Astrocyte of the spinal cord (primary cell): ENCODE measurements at regions not wholly inside any gene's neighbourhood (a gene's known extent, or its start where the extent isn't known, plus 50 kb on each side); places are given as distances from the start of the nearest gene placed in this dataset.

Experiments
- DNase-seq: peaks from one replicate; pipeline ENCODE4 v3.0.0; 2011; ENCODE audit warnings: low read depth, low spot score
- H3K4me3 ChIP-seq: 2 replicates; pipeline ENCODE4 v1.5.1; 2011; ENCODE audit warnings: low read depth, mild to moderate bottlenecking, low read length, moderate library complexity
- CTCF ChIP-seq: IDR thresholded peaks from 2 replicates; pipeline ENCODE4 v1.5.1; 2012; ENCODE audit warnings: low read depth, mild to moderate bottlenecking, low read length, inconsistent platforms
- in situ Hi-C: cut with HindIII; loops from 2 replicates; pipeline ENCODE4 v1.10.0; 2017; ENCODE audit warnings: low sequenced_read_pairs

DNA sequence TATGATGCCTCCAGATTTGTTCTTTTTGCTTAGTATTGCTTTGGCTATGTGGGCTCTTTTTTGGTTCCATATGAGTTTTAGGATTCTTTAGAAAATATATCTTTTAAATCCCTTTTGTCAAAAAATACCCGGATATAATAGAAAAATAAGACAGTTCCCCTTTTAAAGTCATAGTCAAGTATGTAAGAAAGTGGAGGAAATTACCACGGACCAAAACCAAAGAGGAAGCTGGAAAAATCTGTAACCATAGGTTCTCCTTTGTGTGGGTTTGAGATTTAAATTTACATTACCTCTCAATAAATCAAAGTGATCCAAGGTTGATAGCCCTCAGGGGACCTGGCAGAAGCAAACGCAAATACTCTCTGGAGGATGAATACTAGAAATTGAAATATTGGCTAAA, 58.3 kb upstream of the PACRGL start:
- no peak for DNase-seq
- TF ChIP-seq CTCF: no peak
- no peak overlapping the region for H3K4me3 ChIP-seq
- in situ Hi-C loops: no loop called here

DNA sequence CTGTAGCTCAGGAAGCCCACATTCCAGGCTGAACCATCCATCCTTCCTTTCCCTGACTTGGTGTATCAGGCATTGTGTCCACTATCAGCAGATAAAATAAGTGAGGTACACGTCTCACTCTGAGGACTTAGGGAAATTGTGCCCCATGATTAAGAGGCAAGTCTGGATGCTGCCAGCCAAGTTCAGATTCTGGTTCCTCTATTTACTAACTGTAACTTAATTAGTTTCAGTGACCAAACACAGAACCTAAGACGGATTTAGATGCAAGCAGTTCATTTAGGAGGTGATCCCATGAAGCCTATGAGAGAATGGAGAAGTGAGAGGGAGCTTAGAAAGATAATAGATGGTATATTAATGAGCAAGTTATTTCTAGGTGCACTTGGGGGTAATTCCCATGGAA, 56.6 kb upstream of the PACRGL start:
- H3K4me3 ChIP-seq: no peak overlapping the region
- no peak for TF ChIP-seq CTCF
- in situ Hi-C loops: no loop called here
- DNase-seq: no peak

DNA sequence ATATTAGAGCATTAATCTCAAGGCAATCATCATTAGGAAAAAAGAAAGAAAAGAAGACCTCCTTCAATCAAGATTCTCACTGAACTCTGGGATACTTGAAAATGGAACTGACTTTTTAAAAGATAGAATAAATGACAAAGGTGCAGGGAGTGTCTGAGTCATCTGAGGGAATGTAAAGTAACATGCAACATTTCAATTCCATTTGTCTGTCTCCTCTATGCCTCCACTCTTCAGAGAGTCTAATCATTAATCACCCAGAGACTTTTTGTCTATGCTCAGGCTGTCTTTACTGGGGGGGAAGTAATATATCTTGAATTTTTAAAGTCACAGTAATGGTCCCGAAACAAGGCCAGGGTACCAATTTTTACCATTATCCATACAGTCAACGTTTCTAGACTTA, 55.0 kb upstream of the PACRGL start:
- in situ Hi-C loops: no loop called here
- TF ChIP-seq CTCF: no peak
- H3K4me3 ChIP-seq: no peak overlapping the region
- no peak for DNase-seq

- no peak for TF ChIP-seq CTCF
- DNase-seq: no peak
- no peak overlapping the region for H3K4me3 ChIP-seq
- in situ Hi-C loops: no loop called here
Observed at GRCh38 chr4:20646287-20646686, 54.0 kb upstream of the PACRGL start.
